Hepatocyte (in vitro differentiated cells): ENCODE measurements at regions not wholly inside any gene's neighbourhood (a gene's known extent, or its start where the extent isn't known, plus 50 kb on each side); places are given as distances from the start of the nearest gene placed in this dataset.

Experiments used
- DNase-seq: peaks from one replicate; pipeline ENCODE4 v3.0.0-alpha.2; 2016; ENCODE audit warnings: low spot score
- H2AFZ ChIP-seq: fragments of 200-600 bp; sonication (generic); 2 replicates; pipeline ENCODE4 v1.6.0; 2016; ENCODE audit warnings: antibody characterized with exemption, mild to moderate bottlenecking
- H3K27ac ChIP-seq: fragments of 200-600 bp; sonication (generic); 2 replicates; pipeline ENCODE4 v1.5.1; 2016; ENCODE audit warnings: mild to moderate bottlenecking
- H3K27me3 ChIP-seq: fragments of 200-600 bp; sonication (generic); 2 replicates; pipeline ENCODE4 v1.6.1; 2016
- H3K36me3 ChIP-seq: fragments of 200-600 bp; sonication (generic); replicated peaks from 2 replicates; pipeline ENCODE4 v1.5.1; 2016; ENCODE audit warnings: low read depth; ENCODE audit not compliant: insufficient read depth
- H3K4me1 ChIP-seq: fragments of 200-600 bp; sonication (generic); 2 replicates; pipeline ENCODE4 v1.5.1; 2016; ENCODE audit warnings: mild to moderate bottlenecking, moderate library complexity; ENCODE audit not compliant: insufficient read depth
- H3K4me2 ChIP-seq: fragments of 200-600 bp; sonication (generic); 2 replicates; pipeline ENCODE4 v1.6.0; 2016
- H3K4me3 ChIP-seq: fragments of 200-600 bp; sonication (generic); 2 replicates; pipeline ENCODE4 v1.5.1; 2016; ENCODE audit warnings: mild to moderate bottlenecking
- H3K79me2 ChIP-seq: fragments of 200-600 bp; sonication (generic); 2 replicates; pipeline ENCODE4 v1.6.0; 2017; ENCODE audit warnings: mild to moderate bottlenecking
- H3K9me2 ChIP-seq: fragments of 200-600 bp; sonication (generic); replicated peaks from 2 replicates; pipeline ENCODE4 v1.6.0; 2017; ENCODE audit warnings: mild to moderate bottlenecking; ENCODE audit not compliant: insufficient read depth
- H3K9me3 ChIP-seq: fragments of 200-600 bp; sonication (generic); 2 replicates; pipeline ENCODE4 v1.5.1; 2016; ENCODE audit warnings: low read depth, mild to moderate bottlenecking
- H4K20me1 ChIP-seq: fragments of 200-600 bp; sonication (generic); 2 replicates; pipeline ENCODE4 v1.6.0; 2016; ENCODE audit warnings: mild to moderate bottlenecking; ENCODE audit not compliant: insufficient read depth, poor library complexity, severe bottlenecking
- CTCF ChIP-seq: fragments of 200-600 bp; sonication (generic); IDR thresholded peaks from 2 replicates; pipeline ENCODE4 v1.5.1; 2016; ENCODE audit warnings: antibody characterized with exemption, mild to moderate bottlenecking; ENCODE audit not compliant: poor library complexity
- EZH2 ChIP-seq: fragments of 200-600 bp; sonication (generic); IDR thresholded peaks from 2 replicates; pipeline ENCODE4 v1.6.1; 2016; ENCODE audit warnings: antibody characterized with exemption, mild to moderate bottlenecking, borderline replicate concordance
- EZH2phosphoT487 ChIP-seq: fragments of 200-600 bp; sonication (generic); IDR thresholded peaks from one replicate; pipeline ENCODE4 v1.6.1; 2018; ENCODE audit warnings: antibody characterized with exemption, mild to moderate bottlenecking, low read depth, moderate library complexity; ENCODE audit not compliant: unreplicated experiment, severe bottlenecking
- WGBS: methylation state at CpG from one replicate; pipeline ENCODE4 v1.1.6; 2016; ENCODE audit warnings: low lambda C conversion rate; ENCODE audit errors: missing lambda C conversion rate; 5-methylcytosine and 5-hydroxymethylcytosine counted together

GRCh38 chr5:74098941-74099340 lies 472.9 kb downstream of the ARHGEF28 start:
- no peak overlapping the region for H3K4me3 ChIP-seq
- no peak for DNase-seq
- peaks cover 13% of the 10 kb centered on the region for H3K4me1 ChIP-seq
- no peak overlapping the region for H3K4me2 ChIP-seq
- no peaks in the 10 kb centered on the region for H3K27me3 ChIP-seq
- H3K79me2 ChIP-seq: no peaks in the 10 kb centered on the region
- no peaks in the 10 kb centered on the region for H3K9me2 ChIP-seq
- H3K36me3 ChIP-seq: no peaks in the 10 kb centered on the region
- H2AFZ ChIP-seq: no peak overlapping the region
- H4K20me1 ChIP-seq: no peaks in the 10 kb centered on the region
- TF ChIP-seq CTCF: no peak
- no peak for TF ChIP-seq EZH2
- TF ChIP-seq EZH2phosphoT487: no peak
- H3K9me3 ChIP-seq: no peaks in the 10 kb centered on the region
- no peak overlapping the region for H3K27ac ChIP-seq

- Histone ChIP-seq H3K9me3 (no peaks in the 10 kb centered on the region), H4K20me1 (no peaks in the 10 kb centered on the region), H3K4me2 (no peak overlapping the region), H2AFZ (no peak overlapping the region), H3K27me3 (no peaks in the 10 kb centered on the region), H3K27ac (no peak overlapping the region), H3K4me3 (no peak overlapping the region), H3K4me1 (peaks cover 11% of the 10 kb centered on the region), H3K9me2 (no peaks in the 10 kb centered on the region), H3K79me2 (no peaks in the 10 kb centered on the region), H3K36me3 (no peaks in the 10 kb centered on the region)
- DNase-seq: no peak
- TF ChIP-seq CTCF (no peak), EZH2 (no peak), EZH2phosphoT487 (no peak)
These were observed 472.5 kb downstream of the ARHGEF28 start for GRCh38 chr5:74098456-74098855.

GRCh38 chr5:74096325-74096724 lies 470.3 kb downstream of the ARHGEF28 start:
- Histone ChIP-seq H3K36me3 (no peaks in the 10 kb centered on the region), H3K4me1 (peaks cover 7% of the 10 kb centered on the region), H3K27ac (no peak overlapping the region), H2AFZ (no peak overlapping the region), H3K4me2 (no peak overlapping the region), H4K20me1 (no peaks in the 10 kb centered on the region), H3K9me3 (no peaks in the 10 kb centered on the region), H3K79me2 (no peaks in the 10 kb centered on the region), H3K9me2 (no peaks in the 10 kb centered on the region), H3K4me3 (no peak overlapping the region), H3K27me3 (no peaks in the 10 kb centered on the region)
- DNase-seq: no peak
- TF ChIP-seq CTCF: no peak
- no peak for TF ChIP-seq EZH2phosphoT487
- TF ChIP-seq EZH2: no peak

GRCh38 chr5:74095871-74096270 lies 469.9 kb downstream of the ARHGEF28 start:
- no peaks in the 10 kb centered on the region for H4K20me1 ChIP-seq
- H3K27ac ChIP-seq: no peak overlapping the region
- 69% methylated on average over 5 of the region's 5 CpGs for WGBS
- no peak overlapping the region for H3K4me2 ChIP-seq
- H3K79me2 ChIP-seq: no peaks in the 10 kb centered on the region
- no peak for DNase-seq
- no peaks in the 10 kb centered on the region for H3K9me3 ChIP-seq
- TF ChIP-seq EZH2: no peak
- TF ChIP-seq EZH2phosphoT487: no peak
- TF ChIP-seq CTCF: no peak
- H3K27me3 ChIP-seq: no peaks in the 10 kb centered on the region
- H3K36me3 ChIP-seq: no peaks in the 10 kb centered on the region
- H3K4me3 ChIP-seq: no peak overlapping the region
- H3K4me1 ChIP-seq: peaks cover 7% of the 10 kb centered on the region
- H3K9me2 ChIP-seq: no peaks in the 10 kb centered on the region
- no peak overlapping the region for H2AFZ ChIP-seq
